B cell (primary cell): ENCODE measurements at regions not wholly inside any gene's neighbourhood (a gene's known extent, or its start where the extent isn't known, plus 50 kb on each side); places are given as distances from the start of the nearest gene placed in this dataset.
"Not testable (repeated sequence)": the region's sequence is repeated elsewhere in the genome, so short reads cannot be mapped to it uniquely, and the experiment has no call there.

Experiments used
- ATAC-seq: fragments of 200-7000 bp; cut with Tn5 transposase; one replicate; pipeline ENCODE4 v1.10.0; 2021; ENCODE audit warnings: low read depth, mild to moderate bottlenecking, moderate number of reproducible peaks, moderate library complexity
- CTCF ChIA-PET: fragments of 350-600 bp; sonication (Branson Sonifier 250); formaldehyde crosslinking; loops from one replicate; lab custom pipeline; 2021; ENCODE audit warnings: antibody characterized with exemption, inconsistent platforms; lab: Charles Lee
- POLR2A ChIA-PET: fragments of 350-600 bp; sonication (Branson Sonifier 250); formaldehyde crosslinking; loops from one replicate; lab custom pipeline; 2021; ENCODE audit warnings: antibody characterized with exemption; lab: Charles Lee
- DNase-seq: peaks from one replicate; pipeline ENCODE4 v3.0.0; 2013
- H2AFZ ChIP-seq: 2 replicates; pipeline ENCODE4 v1.6.1; 2012; ENCODE audit warnings: mild to moderate bottlenecking, low read depth, low read length; ENCODE audit not compliant: insufficient read depth, poor library complexity, severe bottlenecking
- H3K27ac ChIP-seq, 2 donors: 1 replicate in 1 of 2; 2 replicates in 1 of 2; pipeline ENCODE4 v1.5.1; 2012 to 2013; ENCODE audit warnings: low read length in 2 of 2, mild to moderate bottlenecking in 2 of 2, moderate library complexity in 1 of 2
- H3K27me3 ChIP-seq, 4 experiments: fragments of 200-600 bp in 1 of 4; sonication (generic) in 1 of 4; replicated peaks in 1 of 4; 1 replicate in 2 of 4; 2 replicates in 2 of 4; pipeline versions ENCODE4 v1.6.1 to v1.7.0; 2013 to 2016; ENCODE audit warnings: low read length in 3 of 4, mild to moderate bottlenecking in 2 of 4, mixed read lengths in 1 of 4, moderate library complexity in 1 of 4; ENCODE audit not compliant: insufficient read depth in 4 of 4, control insufficient read depth in 3 of 4; ENCODE audit errors: control extremely low read depth in 1 of 4
- H3K36me3 ChIP-seq, 2 experiments: replicated peaks in 1 of 2; 1 replicate in 1 of 2; 2 replicates in 1 of 2; pipeline versions ENCODE4 v1.6.1 to v1.7.1; 2013; ENCODE audit warnings: low read length in 1 of 2; ENCODE audit not compliant: insufficient read depth in 2 of 2, control insufficient read depth in 1 of 2; ENCODE audit errors: control extremely low read depth in 1 of 2, extremely low read depth in 1 of 2
- H3K4me1 ChIP-seq, 2 donors: fragments of 200-600 bp in 1 of 2; sonication (generic) in 1 of 2; 1 replicate in 1 of 2; 2 replicates in 1 of 2; pipeline versions ENCODE4 v1.5.1 to v1.6.1; 2013 to 2017; ENCODE audit warnings: low read length in 2 of 2; ENCODE audit not compliant: control insufficient read depth in 2 of 2, insufficient read depth in 2 of 2
- H3K4me2 ChIP-seq: replicated peaks from 2 replicates; pipeline ENCODE3; 2012; ENCODE audit warnings: mild to moderate bottlenecking, low read depth, low read length; ENCODE audit not compliant: poor library complexity, severe bottlenecking
- H3K4me3 ChIP-seq, 5 experiments: fragments of 200-600 bp in 1 of 5; sonication (generic) in 1 of 5; 1 replicate in 3 of 5; 2 replicates in 2 of 5; pipeline versions ENCODE4 v1.5.1 to v1.7.0; 2011 to 2016; ENCODE audit warnings: low read length in 4 of 5, mild to moderate bottlenecking in 4 of 5, low read depth in 2 of 5, control low read depth in 1 of 5, moderate library complexity in 1 of 5; ENCODE audit not compliant: insufficient read depth in 1 of 5; ENCODE audit errors: control extremely low read depth in 1 of 5, extremely low read depth in 1 of 5
- H3K79me2 ChIP-seq: fragments of 200-600 bp; sonication (generic); one replicate; pipeline ENCODE4 v1.6.0; 2016; ENCODE audit warnings: low read length; ENCODE audit not compliant: control insufficient read depth, insufficient read depth
- H3K9ac ChIP-seq: fragments of 200-600 bp; sonication (generic); 2 replicates; pipeline ENCODE4 v1.6.1; 2017; ENCODE audit warnings: mild to moderate bottlenecking, low read length, moderate library complexity
- H3K9me3 ChIP-seq, 3 donors: one replicate each; pipeline versions ENCODE4 v1.6.1 to v1.7.1; 2013; ENCODE audit warnings: low read length in 2 of 3; ENCODE audit not compliant: control insufficient read depth in 2 of 3, insufficient read depth in 1 of 3; ENCODE audit errors: control extremely low read depth in 1 of 3
- H4K20me1 ChIP-seq: 2 replicates; pipeline ENCODE4 v1.6.0; 2012; ENCODE audit warnings: mild to moderate bottlenecking, low read length; ENCODE audit not compliant: insufficient read depth, control insufficient read depth, poor library complexity, severe bottlenecking
- H3K27ac Mint-ChIP-seq: one replicate; pipeline ENCODE4 v1.8.0; 2021; ENCODE audit warnings: mixed read lengths
- H3K27me3 Mint-ChIP-seq: one replicate; pipeline ENCODE4 v1.8.0; 2021; ENCODE audit warnings: mixed read lengths
- H3K4me1 Mint-ChIP-seq: one replicate; pipeline ENCODE4 v1.8.0; 2021; ENCODE audit warnings: mixed read lengths
- H3K4me3 Mint-ChIP-seq: one replicate; pipeline ENCODE4 v1.8.0; 2021; ENCODE audit warnings: mixed read lengths
- H3K9me3 Mint-ChIP-seq: one replicate; pipeline ENCODE4 v1.8.0; 2022; ENCODE audit warnings: mixed read lengths; ENCODE audit not compliant: insufficient read depth
- EZH2 ChIP-seq: IDR thresholded peaks from 2 replicates; pipeline ENCODE4 v1.6.1; 2012; ENCODE audit warnings: borderline replicate concordance, low read depth, mild to moderate bottlenecking, moderate library complexity, low read length; ENCODE audit not compliant: insufficient read depth, poor library complexity, severe bottlenecking
- WGBS: methylation state at CpG from one replicate; pipeline ENCODE4 v1.1.5; 2013; ENCODE audit warnings: missing lambda C conversion rate; ENCODE audit not compliant: insufficient coverage; 5-methylcytosine and 5-hydroxymethylcytosine counted together
- intact Hi-C: fragments of 100-400 bp; cut with micrococcal nuclease; formaldehyde crosslinking; loops from one replicate; pipeline ENCODE4 v1.10.0; 2022
- TF ChIP-seq, protein P1 (sequence below): fragments of 200-600 bp; IDR thresholded peaks from one replicate; pipeline ENCODE4 v1.8.0; 2022; ENCODE audit warnings: antibody characterized with exemption, mild to moderate bottlenecking

DNA sequence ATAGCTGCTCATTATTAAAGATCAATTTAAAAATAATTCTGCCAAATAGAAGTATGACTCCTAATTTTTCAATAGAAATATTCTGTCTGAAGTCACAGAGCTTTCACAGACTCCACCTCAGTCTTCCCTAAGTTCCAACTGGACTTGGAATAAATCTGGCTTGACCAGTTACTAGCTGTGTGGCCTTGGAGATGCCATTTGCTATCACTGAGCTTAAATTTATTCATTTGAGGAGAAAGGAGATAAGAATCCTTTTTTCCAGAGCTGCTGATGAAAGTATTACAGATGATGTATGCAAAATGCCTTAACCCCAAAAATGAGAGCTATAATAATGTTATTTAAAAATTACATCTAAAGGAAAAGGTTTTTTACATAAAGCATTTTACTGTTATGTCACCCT is 125.0 kb downstream of the GJA1 start:
- H3K9me3 Mint-ChIP-seq, result peaks cover 6% of the 10 kb centered on the region
- Histone ChIP-seq H3K79me2 (no peaks in the 10 kb centered on the region), H4K20me1 (no peaks in the 10 kb centered on the region), H3K4me3 (no peak overlapping the region), H3K9me3 (peaks cover 0 to 12% (median 4%) of the 10 kb centered on the region in 3 donors), H3K27me3 (no peaks in the 10 kb centered on the region), H3K4me1 (no peaks in the 10 kb centered on the region), H2AFZ (no peak overlapping the region), H3K27ac (no peak overlapping the region), H3K4me2 (no peak overlapping the region), H3K9ac (no peak overlapping the region), H3K36me3 (no peaks in the 10 kb centered on the region)
- ChIA-PET POLR2A (no interaction called here), CTCF (no interaction called here)
- TF ChIP-seq EZH2, result no peak
- TF ChIP-seq, protein P1, sequence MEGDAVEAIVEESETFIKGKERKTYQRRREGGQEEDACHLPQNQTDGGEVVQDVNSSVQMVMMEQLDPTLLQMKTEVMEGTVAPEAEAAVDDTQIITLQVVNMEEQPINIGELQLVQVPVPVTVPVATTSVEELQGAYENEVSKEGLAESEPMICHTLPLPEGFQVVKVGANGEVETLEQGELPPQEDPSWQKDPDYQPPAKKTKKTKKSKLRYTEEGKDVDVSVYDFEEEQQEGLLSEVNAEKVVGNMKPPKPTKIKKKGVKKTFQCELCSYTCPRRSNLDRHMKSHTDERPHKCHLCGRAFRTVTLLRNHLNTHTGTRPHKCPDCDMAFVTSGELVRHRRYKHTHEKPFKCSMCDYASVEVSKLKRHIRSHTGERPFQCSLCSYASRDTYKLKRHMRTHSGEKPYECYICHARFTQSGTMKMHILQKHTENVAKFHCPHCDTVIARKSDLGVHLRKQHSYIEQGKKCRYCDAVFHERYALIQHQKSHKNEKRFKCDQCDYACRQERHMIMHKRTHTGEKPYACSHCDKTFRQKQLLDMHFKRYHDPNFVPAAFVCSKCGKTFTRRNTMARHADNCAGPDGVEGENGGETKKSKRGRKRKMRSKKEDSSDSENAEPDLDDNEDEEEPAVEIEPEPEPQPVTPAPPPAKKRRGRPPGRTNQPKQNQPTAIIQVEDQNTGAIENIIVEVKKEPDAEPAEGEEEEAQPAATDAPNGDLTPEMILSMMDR, result no peak
- no peak overlapping the region for H3K4me3 Mint-ChIP-seq
- no peaks in the 10 kb centered on the region for H3K27me3 Mint-ChIP-seq
- DNase-seq (no peak), ATAC-seq (no peak)
- intact Hi-C loops, result no loop called here
- no peaks in the 10 kb centered on the region for H3K4me1 Mint-ChIP-seq
- H3K27ac Mint-ChIP-seq, result no peak overlapping the region

DNA sequence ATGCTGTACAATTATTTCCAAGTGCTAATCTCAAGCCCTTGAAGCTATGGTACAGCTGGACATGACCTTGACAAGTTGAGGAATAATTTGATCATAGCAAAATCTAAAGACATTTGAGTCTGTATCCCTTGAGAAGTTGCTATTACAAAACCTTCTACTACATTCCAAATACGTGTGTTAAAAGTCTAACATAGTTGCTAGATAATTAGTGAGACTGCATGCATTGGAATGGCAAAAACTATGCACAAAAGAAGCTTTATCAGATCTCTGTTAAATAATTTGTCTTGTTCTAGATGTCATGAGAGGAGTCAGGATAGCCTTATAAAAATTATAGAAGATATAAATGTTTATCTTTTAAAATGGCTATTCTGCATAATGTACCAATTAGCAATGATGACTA is 127.8 kb downstream of the GJA1 start:
- Histone ChIP-seq H3K4me2 (no peak overlapping the region), H4K20me1 (no peaks in the 10 kb centered on the region), H3K4me3 (no peak overlapping the region), H3K27me3 (no peaks in the 10 kb centered on the region), H3K27ac (no peak overlapping the region), H3K9ac (no peak overlapping the region), H3K36me3 (no peaks in the 10 kb centered on the region), H3K4me1 (no peaks in the 10 kb centered on the region), H3K79me2 (no peaks in the 10 kb centered on the region), H3K9me3 (peaks cover 0 to 15% (median 4%) of the 10 kb centered on the region in 3 donors), H2AFZ (no peak overlapping the region)
- TF ChIP-seq, protein P1, result no peak
- no peak for TF ChIP-seq EZH2
- peaks cover 6% of the 10 kb centered on the region for H3K9me3 Mint-ChIP-seq
- ATAC-seq (no peak), DNase-seq (no peak)
- CTCF ChIA-PET, result no interaction called here
- POLR2A ChIA-PET, result no interaction called here
- WGBS, result no CpG with 5 or more reads among the region's 1 CpG
- H3K4me1 Mint-ChIP-seq, result no peaks in the 10 kb centered on the region
- H3K27ac Mint-ChIP-seq, result no peak overlapping the region
- intact Hi-C loops, result no loop called here
- H3K27me3 Mint-ChIP-seq, result no peaks in the 10 kb centered on the region
- no peak overlapping the region for H3K4me3 Mint-ChIP-seq

DNA sequence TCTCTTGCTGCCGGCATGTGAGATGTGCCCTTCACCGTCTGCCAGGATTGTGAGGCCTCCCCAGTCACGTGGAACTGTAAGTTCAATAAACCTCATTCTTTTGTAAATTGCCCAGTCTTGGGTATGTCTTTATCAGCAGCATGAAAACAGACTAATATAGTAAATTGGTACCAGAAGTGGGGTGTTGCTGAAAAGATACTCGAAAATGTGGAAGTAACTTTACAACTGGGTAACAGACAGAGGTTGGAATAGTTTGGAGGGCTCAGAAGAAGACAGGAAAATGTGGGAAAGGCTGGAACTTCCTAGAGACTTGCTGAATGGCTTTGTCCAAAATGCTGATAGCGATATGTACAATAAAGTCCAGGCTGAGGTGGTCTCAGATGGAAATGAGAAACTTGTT is 129.1 kb downstream of the GJA1 start:
- H3K9ac ChIP-seq, H3K79me2 ChIP-seq, H3K4me1 Mint-ChIP-seq, H3K27ac ChIP-seq, DNase-seq, H3K27ac Mint-ChIP-seq, H3K4me1 ChIP-seq, H3K27me3 ChIP-seq, H3K36me3 ChIP-seq, H2AFZ ChIP-seq, intact Hi-C loops, CTCF ChIA-PET, H3K4me3 Mint-ChIP-seq, H3K9me3 Mint-ChIP-seq, H3K4me2 ChIP-seq, H4K20me1 ChIP-seq, ATAC-seq, H3K4me3 ChIP-seq, POLR2A ChIA-PET, H3K27me3 Mint-ChIP-seq: not testable (repeated sequence)
- 83% methylated on average over 5 of the region's 5 CpGs for WGBS
- peaks cover 0 to 15% (median 4%) of the 10 kb centered on the region in 3 donors for H3K9me3 ChIP-seq
